GM12892 (cell line): ENCODE measurements at regions not wholly inside any gene's neighbourhood (a gene's known extent, or its start where the extent isn't known, plus 50 kb on each side); places are given as distances from the start of the nearest gene placed in this dataset.

Experiments used
- POLR2A ChIP-seq: IDR thresholded peaks from 2 replicates; pipeline ENCODE4 v1.6.1; 2011; ENCODE audit warnings: low read depth, low read length, control low read depth
- POLR2AphosphoS5 ChIP-seq: IDR thresholded peaks from 2 replicates; pipeline ENCODE4 v1.6.1; 2011; ENCODE audit warnings: low read depth, low read length, control low read depth
- TAF1 ChIP-seq: IDR thresholded peaks from 2 replicates; pipeline ENCODE4 v1.6.1; 2011; ENCODE audit warnings: low read depth, mild to moderate bottlenecking, control low read depth, low read length, borderline replicate concordance

- TF ChIP-seq TAF1 (no peak), POLR2A (no peak), POLR2AphosphoS5 (no peak)
These were observed 85.8 kb downstream of the FANCF start for GRCh38 chr11:22539821-22540256.
